Suprapubic skin (tissue), 4 donors: ENCODE measurements at regions not wholly inside any gene's neighbourhood (a gene's known extent, or its start where the extent isn't known, plus 50 kb on each side); places are given as distances from the start of the nearest gene placed in this dataset.

ENCODE experiments used
- DNase-seq, 2 donors: peaks; one replicate each; pipeline ENCODE4 v3.0.0-alpha.2; 2019; ENCODE audit warnings: low spot score in 2 of 2
- H3K27ac ChIP-seq: fragments of 200-600 bp; sonication (generic); one replicate; pipeline ENCODE4 v1.5.1; 2019
- H3K27me3 ChIP-seq: fragments of 200-600 bp; sonication (generic); one replicate; pipeline ENCODE4 v1.5.1; 2019
- H3K36me3 ChIP-seq: fragments of 200-600 bp; sonication (generic); one replicate; pipeline ENCODE4 v1.5.1; 2019
- H3K4me1 ChIP-seq: fragments of 200-600 bp; sonication (generic); one replicate; pipeline ENCODE4 v1.5.1; 2019
- H3K4me3 ChIP-seq: fragments of 200-600 bp; sonication (generic); one replicate; pipeline ENCODE4 v1.5.1; 2019; ENCODE audit warnings: mild to moderate bottlenecking
- H3K9me3 ChIP-seq: fragments of 200-600 bp; sonication (generic); one replicate; pipeline ENCODE4 v1.5.1; 2019
- CTCF ChIP-seq, 2 donors: fragments of 200-600 bp in 1 of 2; fragments of 450-650 bp in 1 of 2; sonication (generic) in 1 of 2; IDR thresholded peaks; one replicate each; pipeline ENCODE4 v1.5.1; 2016 to 2019; ENCODE audit warnings: antibody characterized with exemption in 2 of 2, mild to moderate bottlenecking in 1 of 2, moderate library complexity in 1 of 2
- EP300 ChIP-seq: sonication (generic); formaldehyde crosslinking; IDR thresholded peaks from one replicate; pipeline ENCODE4 v1.6.1; 2017; ENCODE audit warnings: antibody characterized with exemption
- POLR2A ChIP-seq, 2 donors: fragments of 450-650 bp; IDR thresholded peaks; one replicate each; pipeline ENCODE4 v1.6.1; 2017; ENCODE audit warnings: antibody characterized with exemption in 2 of 2, mild to moderate bottlenecking in 2 of 2, moderate library complexity in 2 of 2
- POLR2AphosphoS5 ChIP-seq, 3 donors: sonication (generic); formaldehyde crosslinking; IDR thresholded peaks; one replicate each; pipeline ENCODE4 v1.6.1; 2017; ENCODE audit warnings: antibody characterized with exemption in 3 of 3
- WGBS: methylation state at CpG from one replicate; pipeline ENCODE4 v1.1.5; 2018; 5-methylcytosine and 5-hydroxymethylcytosine counted together

GRCh38 chr11:81368192-81368591 is 1365.5 kb downstream of the FAM181B start:
- no peaks in the 10 kb centered on the region for H3K27me3 ChIP-seq
- TF ChIP-seq POLR2AphosphoS5 (IDR thresholded peaks at IDR 0.05) (no peak), EP300 (no peak)
- no peaks in the 10 kb centered on the region for H3K4me1 ChIP-seq
- no peak overlapping the region for H3K4me3 ChIP-seq
- no peaks in the 10 kb centered on the region for H3K9me3 ChIP-seq
- no peak overlapping the region for H3K27ac ChIP-seq
- no peaks in the 10 kb centered on the region for H3K36me3 ChIP-seq
- 91% methylated on average over 11 of the region's 11 CpGs for WGBS
- DNase-seq, result no peak

DNA sequence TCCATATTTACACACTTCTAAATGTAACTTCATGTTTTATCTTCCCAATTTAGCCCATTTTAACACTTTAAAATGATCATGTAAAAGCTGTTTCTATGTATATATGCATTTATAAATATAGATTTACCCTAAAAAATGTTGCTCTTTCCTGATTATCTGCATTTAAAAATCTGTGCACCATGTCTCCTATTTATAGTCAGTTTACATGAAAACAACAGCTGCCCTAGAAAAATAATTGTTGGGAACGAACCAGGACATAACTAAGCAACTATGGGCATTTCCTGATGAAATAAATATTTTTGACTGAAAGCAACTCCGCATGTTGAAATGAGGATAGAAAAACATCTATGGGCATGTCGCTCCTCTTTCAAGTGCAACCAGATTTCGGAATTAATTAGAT is 1368.2 kb downstream of the FAM181B start:
- H3K9me3 ChIP-seq, result no peaks in the 10 kb centered on the region
- WGBS, result 52% methylated on average over 4 of the region's 4 CpGs
- no peaks in the 10 kb centered on the region for H3K27me3 ChIP-seq
- H3K27ac ChIP-seq, result no peak overlapping the region
- no peaks in the 10 kb centered on the region for H3K36me3 ChIP-seq
- no peak overlapping the region for H3K4me3 ChIP-seq
- DNase-seq, result no peak
- H3K4me1 ChIP-seq, result no peaks in the 10 kb centered on the region
- TF ChIP-seq POLR2AphosphoS5 (IDR thresholded peaks at IDR 0.05) (no peak), CTCF (IDR thresholded peaks at IDR 0.05) (no peak), EP300 (no peak), POLR2A (IDR thresholded peaks at IDR 0.05) (no peak)

DNA sequence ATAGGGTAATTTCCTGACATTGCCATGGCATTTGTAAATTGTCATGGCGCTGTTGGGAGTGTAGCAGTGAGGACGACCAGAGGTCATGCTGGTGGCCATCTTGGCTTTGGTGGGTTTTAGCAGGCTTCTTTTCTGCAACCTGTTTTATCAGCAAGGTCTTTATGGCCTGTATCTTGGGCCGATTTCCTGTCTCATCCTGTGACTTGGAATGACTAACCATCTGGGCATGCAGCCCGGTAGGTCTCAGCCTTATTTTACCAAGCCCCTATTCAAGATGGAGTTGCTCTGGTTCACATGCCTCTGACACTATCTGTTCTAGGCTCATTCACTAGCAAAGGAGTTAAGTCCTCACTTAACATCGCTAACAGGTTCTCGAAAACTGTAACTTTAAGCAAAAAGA is 1374.2 kb downstream of the FAM181B start:
- Histone ChIP-seq H3K27me3 (no peaks in the 10 kb centered on the region), H3K4me3 (no peak overlapping the region), H3K36me3 (no peaks in the 10 kb centered on the region), H3K9me3 (no peaks in the 10 kb centered on the region), H3K4me1 (no peaks in the 10 kb centered on the region), H3K27ac (no peak overlapping the region)
- TF ChIP-seq EP300 (no peak), CTCF (IDR thresholded peaks at IDR 0.05) (no peak), POLR2A (IDR thresholded peaks at IDR 0.05) (no peak), POLR2AphosphoS5 (IDR thresholded peaks at IDR 0.05) (no peak)
- 71% methylated on average over 6 of the region's 6 CpGs for WGBS
- no peak for DNase-seq

DNA sequence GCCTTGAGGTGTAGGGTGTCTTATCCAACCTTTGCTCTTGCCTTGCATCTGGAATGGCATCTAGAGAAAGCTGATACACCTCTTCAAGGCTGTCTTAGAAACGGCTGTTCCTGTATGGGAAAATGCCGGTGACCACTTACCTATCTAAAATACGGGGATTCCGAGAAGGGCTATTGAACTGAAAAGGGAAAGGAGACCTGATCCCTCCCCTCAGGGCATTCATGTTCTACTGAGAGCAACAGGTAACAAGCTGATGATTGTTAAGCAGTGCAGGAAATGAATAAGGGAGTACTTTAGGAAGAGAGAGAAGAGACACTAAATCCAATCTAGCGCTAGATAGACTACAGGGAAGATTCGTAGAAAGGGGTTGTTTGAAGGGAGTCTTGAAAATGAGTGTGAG is 1388.1 kb downstream of the FAM181B start:
- no peaks in the 10 kb centered on the region for H3K27me3 ChIP-seq
- H3K9me3 ChIP-seq, result no peaks in the 10 kb centered on the region
- no peaks in the 10 kb centered on the region for H3K4me1 ChIP-seq
- no peaks in the 10 kb centered on the region for H3K36me3 ChIP-seq
- no peak overlapping the region for H3K27ac ChIP-seq
- TF ChIP-seq POLR2A (IDR thresholded peaks at IDR 0.05), result no peak
- TF ChIP-seq POLR2AphosphoS5 (IDR thresholded peaks at IDR 0.05), result no peak
- TF ChIP-seq CTCF (IDR thresholded peaks at IDR 0.05), result no peak
- no peak for TF ChIP-seq EP300
- WGBS, result 79% methylated on average over 6 of the region's 6 CpGs
- H3K4me3 ChIP-seq, result no peak overlapping the region
- DNase-seq, result no peak

DNA sequence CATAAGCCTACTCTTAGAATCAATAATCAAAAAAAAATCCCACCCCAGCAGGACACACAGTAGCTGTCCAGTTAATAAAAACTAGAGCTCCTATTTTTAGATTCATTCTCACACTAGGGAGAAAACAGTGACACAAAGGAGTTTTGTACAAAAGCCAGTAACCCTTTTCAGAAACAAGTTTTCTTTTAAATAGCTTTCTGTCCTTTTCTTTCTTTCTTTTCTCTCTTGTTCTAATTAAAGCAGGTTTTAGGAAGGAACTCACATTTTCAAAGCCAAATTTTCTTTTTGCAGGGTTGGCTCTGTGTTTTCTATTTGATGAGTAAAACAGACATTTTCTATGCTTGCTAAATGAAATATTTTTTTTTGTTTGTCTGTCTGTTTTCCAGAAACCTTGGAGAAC is 1390.7 kb downstream of the FAM181B start:
- no peaks in the 10 kb centered on the region for H3K36me3 ChIP-seq
- no peaks in the 10 kb centered on the region for H3K9me3 ChIP-seq
- H3K27ac ChIP-seq, result no peak overlapping the region
- H3K27me3 ChIP-seq, result no peaks in the 10 kb centered on the region
- H3K4me1 ChIP-seq, result no peaks in the 10 kb centered on the region
- TF ChIP-seq EP300, result no peak
- TF ChIP-seq POLR2AphosphoS5 (IDR thresholded peaks at IDR 0.05), result no peak
- TF ChIP-seq POLR2A (IDR thresholded peaks at IDR 0.05), result no peak
- TF ChIP-seq CTCF (IDR thresholded peaks at IDR 0.05), result no peak
- no peak overlapping the region for H3K4me3 ChIP-seq
- DNase-seq, result no peak

DNA sequence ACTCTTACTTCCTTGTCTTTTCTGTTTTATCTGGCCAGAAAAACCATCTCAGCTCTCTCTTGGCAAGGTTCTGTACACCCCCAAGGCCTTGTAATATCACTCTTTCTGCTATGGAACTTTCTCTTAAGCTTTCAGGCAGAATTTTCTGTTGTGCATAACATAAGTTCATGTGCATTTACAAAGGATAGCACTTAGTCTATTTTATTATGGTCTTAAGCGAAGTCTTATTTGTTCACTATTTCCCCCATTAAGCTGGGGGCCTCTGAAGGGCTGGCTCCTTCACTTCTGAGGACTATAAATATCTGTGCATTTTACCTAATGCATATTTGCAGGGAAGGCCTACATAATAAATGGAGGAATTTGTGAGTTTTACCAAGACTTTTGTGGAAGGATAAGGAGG is 1393.4 kb downstream of the FAM181B start:
- Histone ChIP-seq H3K4me3 (no peak overlapping the region), H3K36me3 (no peaks in the 10 kb centered on the region), H3K9me3 (no peaks in the 10 kb centered on the region), H3K4me1 (no peaks in the 10 kb centered on the region), H3K27me3 (no peaks in the 10 kb centered on the region), H3K27ac (no peak overlapping the region)
- WGBS, result 96% methylated on average over 1 of the region's 1 CpG
- no peak for TF ChIP-seq EP300
- TF ChIP-seq CTCF (IDR thresholded peaks at IDR 0.05), result no peak
- TF ChIP-seq POLR2AphosphoS5 (IDR thresholded peaks at IDR 0.05), result no peak
- no peak for DNase-seq
